ENCODE measurements at regions not wholly inside any gene's neighbourhood (a gene's known extent, or its start where the extent isn't known, plus 50 kb on each side); places are given as distances from the start of the nearest gene placed in this dataset.

GRCh38 chr6:48912503-48912902, 550.5 kb downstream of the MMUT start:
- no peak for DNase-seq

- no peak for DNase-seq
Measured at GRCh38 chr6:48904809-48905208, 558.2 kb downstream of the MMUT start.

- no peak for DNase-seq
Measured at GRCh38 chr6:48894469-48894868, 568.6 kb downstream of the MMUT start.

GRCh38 chr6:48893048-48893447, 570.0 kb downstream of the MMUT start:
- no peak for DNase-seq

GRCh38 chr6:48891308-48891707, 571.7 kb downstream of the MMUT start:
- no peak for DNase-seq

GRCh38 chr6:48889429-48889828, 573.6 kb downstream of the MMUT start:
- DNase-seq = no peak

GRCh38 chr6:48883116-48883515, 579.9 kb downstream of the MMUT start:
- no peak for DNase-seq

GRCh38 chr6:48881551-48881950, 581.5 kb downstream of the MMUT start:
- no peak for DNase-seq

GRCh38 chr6:48869595-48869994, 593.5 kb downstream of the MMUT start:
- no peak for DNase-seq

GRCh38 chr6:48866682-48867081, 596.4 kb downstream of the MMUT start:
- no peak for DNase-seq

- no peak for DNase-seq
Measured at GRCh38 chr6:48860175-48860574, 602.9 kb downstream of the MMUT start.

GRCh38 chr6:48859562-48860123, 603.4 kb downstream of the MMUT start:
- DNase-seq = no peak

- DNase-seq = no peak
Measured at GRCh38 chr6:48845219-48845618, 617.8 kb downstream of the MMUT start.

GRCh38 chr6:48844696-48845095, 618.4 kb downstream of the MMUT start:
- DNase-seq = no peak

GRCh38 chr6:48840896-48841295, 622.2 kb downstream of the MMUT start:
- DNase-seq = no peak

- DNase-seq = no peak
Measured at GRCh38 chr6:48839206-48839605, 623.8 kb downstream of the MMUT start.

- no peak for DNase-seq
Measured at GRCh38 chr6:48837744-48838143, 625.3 kb downstream of the MMUT start.

- no peak for DNase-seq
Measured at GRCh38 chr6:48835421-48835958, 627.6 kb downstream of the MMUT start.

GRCh38 chr6:48834706-48835105, 628.3 kb downstream of the MMUT start:
- DNase-seq = no peak

- no peak for DNase-seq
Measured at GRCh38 chr6:48833916-48834315, 629.1 kb downstream of the MMUT start.

- DNase-seq = no peak
Measured at GRCh38 chr6:48826901-48827701, 636.0 kb downstream of the MMUT start.

GRCh38 chr6:48826152-48826515, 636.9 kb downstream of the MMUT start:
- DNase-seq = no peak

- DNase-seq = no peak
Measured at GRCh38 chr6:48825501-48826151, 637.4 kb downstream of the MMUT start.

- no peak for DNase-seq
Measured at GRCh38 chr6:48818052-48818412, 645.0 kb downstream of the MMUT start.

All from right kidney (tissue), 1 donor.